ENCODE measurements at regions not wholly inside any gene's neighbourhood (a gene's known extent, or its start where the extent isn't known, plus 50 kb on each side); places are given as distances from the start of the nearest gene placed in this dataset.

DNA sequence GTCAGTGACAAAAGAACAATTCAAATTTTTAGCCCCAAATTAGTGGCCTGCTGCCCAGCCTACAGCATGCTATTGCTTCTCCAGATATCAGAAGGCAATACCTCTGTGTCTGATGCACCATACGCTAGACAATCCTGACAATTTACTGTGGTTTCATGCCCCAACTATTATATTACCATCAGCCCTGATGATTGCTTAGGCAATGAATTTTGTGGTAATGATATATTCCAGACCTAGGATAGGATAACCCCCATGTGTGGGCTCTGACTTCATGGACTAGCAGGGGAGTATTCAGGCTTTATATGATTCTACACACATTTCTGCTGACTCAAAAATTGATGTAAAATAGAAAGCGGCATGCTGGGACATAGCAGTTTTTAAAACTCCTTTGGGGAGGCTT, 168.7 kb upstream of the FST start:
- 91% methylated on average over 2 of the region's 2 CpGs for WGBS (ENCODE audit: insufficient coverage, low coverage, low lambda C conversion rate, missing lambda C conversion rate)
- DNase-seq (no peak), ATAC-seq (no peak)
- intact Hi-C loops (cut with DNase I): no loop called here
- H3K27me3 ChIP-seq: no peaks in the 10 kb centered on the region
- no peaks in the 10 kb centered on the region for H3K9me3 ChIP-seq
- no peaks in the 10 kb centered on the region for H3K36me3 ChIP-seq
- no peaks in the 10 kb centered on the region for H3K4me1 ChIP-seq
- TF ChIP-seq, protein P1, sequence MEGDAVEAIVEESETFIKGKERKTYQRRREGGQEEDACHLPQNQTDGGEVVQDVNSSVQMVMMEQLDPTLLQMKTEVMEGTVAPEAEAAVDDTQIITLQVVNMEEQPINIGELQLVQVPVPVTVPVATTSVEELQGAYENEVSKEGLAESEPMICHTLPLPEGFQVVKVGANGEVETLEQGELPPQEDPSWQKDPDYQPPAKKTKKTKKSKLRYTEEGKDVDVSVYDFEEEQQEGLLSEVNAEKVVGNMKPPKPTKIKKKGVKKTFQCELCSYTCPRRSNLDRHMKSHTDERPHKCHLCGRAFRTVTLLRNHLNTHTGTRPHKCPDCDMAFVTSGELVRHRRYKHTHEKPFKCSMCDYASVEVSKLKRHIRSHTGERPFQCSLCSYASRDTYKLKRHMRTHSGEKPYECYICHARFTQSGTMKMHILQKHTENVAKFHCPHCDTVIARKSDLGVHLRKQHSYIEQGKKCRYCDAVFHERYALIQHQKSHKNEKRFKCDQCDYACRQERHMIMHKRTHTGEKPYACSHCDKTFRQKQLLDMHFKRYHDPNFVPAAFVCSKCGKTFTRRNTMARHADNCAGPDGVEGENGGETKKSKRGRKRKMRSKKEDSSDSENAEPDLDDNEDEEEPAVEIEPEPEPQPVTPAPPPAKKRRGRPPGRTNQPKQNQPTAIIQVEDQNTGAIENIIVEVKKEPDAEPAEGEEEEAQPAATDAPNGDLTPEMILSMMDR (IDR thresholded peaks at IDR 0.05): no peak
- TF ChIP-seq POLR2A (IDR thresholded peaks at IDR 0.05): no peak
- H3K27ac ChIP-seq: no peak overlapping the region
- H3K4me3 ChIP-seq: no peak overlapping the region

DNA sequence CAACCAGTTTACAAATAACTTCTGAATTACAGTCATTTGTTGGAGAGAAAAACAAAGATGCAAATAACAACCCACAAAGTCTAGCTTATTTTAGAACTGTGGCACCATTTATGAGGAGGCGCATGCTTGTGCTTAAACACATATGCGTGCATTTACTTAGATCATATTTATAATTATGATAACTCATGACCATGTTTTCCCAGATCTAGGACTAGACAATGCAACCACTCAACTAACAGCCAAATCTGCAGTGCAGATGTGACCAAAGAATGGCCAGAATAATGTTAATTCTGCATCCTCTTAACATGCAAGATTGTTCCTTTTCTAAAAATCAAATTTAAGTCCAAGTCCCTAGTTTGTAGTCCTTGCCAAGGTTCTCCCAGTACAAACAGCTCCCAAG, 167.3 kb upstream of the FST start:
- Histone ChIP-seq H3K4me1 (no peaks in the 10 kb centered on the region), H3K36me3 (no peaks in the 10 kb centered on the region), H3K27ac (no peak overlapping the region), H3K27me3 (no peaks in the 10 kb centered on the region), H3K4me3 (no peak overlapping the region), H3K9me3 (no peaks in the 10 kb centered on the region)
- 89% methylated on average over 2 of the region's 2 CpGs for WGBS (ENCODE audit: insufficient coverage, low coverage, low lambda C conversion rate, missing lambda C conversion rate)
- intact Hi-C loops (cut with DNase I): no loop called here
- no peak for ATAC-seq
- TF ChIP-seq, protein P1 (IDR thresholded peaks at IDR 0.05): no peak
- no peak for TF ChIP-seq POLR2A (IDR thresholded peaks at IDR 0.05)
- no peak for DNase-seq

DNA sequence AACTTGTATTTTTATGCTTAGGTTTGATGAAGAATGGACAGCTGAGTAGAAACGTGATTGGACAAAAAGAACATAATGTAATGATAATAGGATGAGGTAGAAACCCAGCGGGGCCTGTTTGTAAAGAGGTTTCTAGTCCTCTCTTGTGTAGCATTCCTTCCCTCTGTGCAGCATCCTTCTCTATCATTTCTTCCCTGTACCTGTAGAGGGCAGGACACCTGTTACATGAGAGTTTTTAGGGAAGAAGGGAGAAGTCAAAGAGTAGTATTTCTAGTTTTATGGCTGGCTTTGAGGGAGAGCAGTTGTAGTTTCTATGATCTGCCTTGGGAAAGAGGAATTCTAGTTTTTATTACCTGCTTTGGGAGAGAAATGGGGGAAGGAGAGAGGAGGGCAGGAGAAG, 162.1 kb upstream of the FST start:
- Histone ChIP-seq H3K27me3 (no peaks in the 10 kb centered on the region), H3K9me3 (no peaks in the 10 kb centered on the region), H3K4me3 (no peak overlapping the region), H3K4me1 (no peaks in the 10 kb centered on the region), H3K36me3 (no peaks in the 10 kb centered on the region), H3K27ac (no peak overlapping the region)
- 42% methylated on average over 2 of the region's 2 CpGs for WGBS (ENCODE audit: insufficient coverage, low coverage, low lambda C conversion rate, missing lambda C conversion rate)
- DNase-seq (no peak), ATAC-seq (peak in 1 of 4 donors; percentile 30)
- intact Hi-C loops (cut with DNase I): no loop called here
- TF ChIP-seq, protein P1 (IDR thresholded peaks at IDR 0.05): peak in 3 of 4 donors; percentile 8 to 32 (median 10)
- TF ChIP-seq POLR2A (IDR thresholded peaks at IDR 0.05): no peak

DNA sequence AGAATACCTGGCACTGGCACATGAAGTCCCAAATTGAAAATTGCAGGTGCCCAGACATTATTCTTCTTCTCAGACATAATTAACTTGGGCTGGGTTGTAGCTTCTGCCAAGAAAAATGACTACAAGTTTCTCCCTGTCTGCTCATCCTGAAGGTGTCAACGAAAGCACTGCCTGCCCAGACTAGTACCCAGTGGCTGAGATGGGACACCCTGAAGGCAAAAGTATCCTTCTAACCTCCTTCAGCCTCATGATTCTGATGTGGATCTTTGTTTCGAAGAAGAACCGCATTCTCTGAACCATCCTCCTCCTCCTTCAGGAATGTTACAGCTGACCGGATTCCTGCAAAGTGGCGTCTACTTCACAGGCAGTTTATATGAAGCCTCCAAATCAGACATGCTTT, 161.1 kb upstream of the FST start:
- Histone ChIP-seq H3K4me1 (no peaks in the 10 kb centered on the region), H3K27me3 (no peaks in the 10 kb centered on the region), H3K27ac (no peak overlapping the region), H3K9me3 (no peaks in the 10 kb centered on the region), H3K4me3 (no peak overlapping the region), H3K36me3 (no peaks in the 10 kb centered on the region)
- no peak for ATAC-seq
- TF ChIP-seq POLR2A (IDR thresholded peaks at IDR 0.05): no peak
- TF ChIP-seq, protein P1 (IDR thresholded peaks at IDR 0.05): no peak
- WGBS (ENCODE audit: insufficient coverage, low coverage, low lambda C conversion rate, missing lambda C conversion rate): 90% methylated on average over 5 of the region's 5 CpGs
- DNase-seq: no peak
- intact Hi-C loops (cut with DNase I): no loop called here

DNA sequence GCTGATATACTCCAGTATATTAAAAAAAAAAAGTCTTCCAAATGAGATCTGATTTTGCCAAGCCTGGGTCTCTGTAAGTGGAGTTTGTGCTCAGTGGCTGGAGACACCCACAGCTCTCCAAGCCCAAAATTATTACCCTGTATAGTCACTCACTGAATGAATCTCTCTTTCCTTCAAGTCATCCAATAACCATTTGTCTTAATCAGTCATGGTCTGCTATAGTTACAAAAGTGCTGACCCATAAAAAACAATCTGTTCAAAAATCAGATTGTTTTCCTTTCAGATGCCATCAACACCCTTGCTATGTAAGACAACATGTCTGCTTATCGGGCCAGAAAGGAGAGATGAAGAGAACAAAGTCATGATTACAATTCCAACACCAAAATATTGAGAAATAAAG, 159.4 kb upstream of the FST start:
- H3K9me3 ChIP-seq: no peaks in the 10 kb centered on the region
- no peaks in the 10 kb centered on the region for H3K27me3 ChIP-seq
- no peak overlapping the region for H3K4me3 ChIP-seq
- DNase-seq: no peak
- no peak overlapping the region for H3K27ac ChIP-seq
- 73% methylated on average over 1 of the region's 1 CpG for WGBS (ENCODE audit: insufficient coverage, low coverage, low lambda C conversion rate, missing lambda C conversion rate)
- no peaks in the 10 kb centered on the region for H3K36me3 ChIP-seq
- intact Hi-C loops (cut with DNase I): no loop called here
- no peak for TF ChIP-seq POLR2A (IDR thresholded peaks at IDR 0.05)
- TF ChIP-seq, protein P1 (IDR thresholded peaks at IDR 0.05): no peak
- no peaks in the 10 kb centered on the region for H3K4me1 ChIP-seq
- ATAC-seq: no peak

All from right lobe of liver (tissue), 6 donors.